ENCODE measurements at regions not wholly inside any gene's neighbourhood (a gene's known extent, or its start where the extent isn't known, plus 50 kb on each side); places are given as distances from the start of the nearest gene placed in this dataset.

DNA sequence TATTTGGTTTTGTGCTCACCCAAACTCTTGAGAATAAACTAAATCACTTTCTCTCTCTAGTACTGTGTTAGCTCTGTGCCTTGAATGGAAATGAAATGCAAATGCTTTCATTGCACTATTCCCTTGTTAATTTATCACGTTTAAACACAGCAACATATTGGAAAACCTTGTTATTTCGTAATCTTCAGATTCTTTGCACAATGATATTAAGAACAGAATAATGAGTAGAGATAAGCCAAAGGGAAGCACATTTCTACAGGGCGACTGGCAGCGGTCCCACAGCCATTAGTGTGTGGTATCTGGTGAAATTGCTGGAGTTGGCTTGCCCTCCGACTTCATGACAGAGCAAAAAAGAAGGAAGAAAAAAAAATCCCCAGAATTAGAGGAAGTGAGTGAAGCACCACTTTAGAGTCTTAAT lies 166.1 kb upstream of the E2F7 start:
- Histone ChIP-seq H3K4me2 (no peak overlapping the region), H3K9me2 (ENCODE audit: insufficient read depth) (no peaks in the 10 kb centered on the region), H3K36me3 (ENCODE audit: low read depth) (no peaks in the 10 kb centered on the region), H3K4me3 (no peak overlapping the region), H3K79me2 (ENCODE audit: low read depth) (no peaks in the 10 kb centered on the region), H2AFZ (no peak overlapping the region), H3K4me1 (replicated peaks; ENCODE audit: insufficient read depth) (no peaks in the 10 kb centered on the region), H3K27ac (no peak overlapping the region), H3K9me3 (ENCODE audit: insufficient read depth, low read depth) (no peaks in the 10 kb centered on the region), H3F3A (ENCODE audit: insufficient read depth, low read depth) (no peaks in the 10 kb centered on the region), H3K27me3 (ENCODE audit: insufficient read depth, low read depth) (no peaks in the 10 kb centered on the region), H4K20me1 (ENCODE audit: insufficient read depth) (no peaks in the 10 kb centered on the region)
- no TSS peak for BruUV-seq (replicated peaks)
- intact Hi-C loops (cut with micrococcal nuclease; ENCODE audit: unreplicated experiment): no loop called here
- DNase-seq: peak in 1 of 2 experiments; percentile 44
- ChIA-PET POLR2A (ENCODE audit: unreplicated experiment) (no interaction called here), CTCF (no interaction called here)
- TF ChIP-seq, protein P1, sequence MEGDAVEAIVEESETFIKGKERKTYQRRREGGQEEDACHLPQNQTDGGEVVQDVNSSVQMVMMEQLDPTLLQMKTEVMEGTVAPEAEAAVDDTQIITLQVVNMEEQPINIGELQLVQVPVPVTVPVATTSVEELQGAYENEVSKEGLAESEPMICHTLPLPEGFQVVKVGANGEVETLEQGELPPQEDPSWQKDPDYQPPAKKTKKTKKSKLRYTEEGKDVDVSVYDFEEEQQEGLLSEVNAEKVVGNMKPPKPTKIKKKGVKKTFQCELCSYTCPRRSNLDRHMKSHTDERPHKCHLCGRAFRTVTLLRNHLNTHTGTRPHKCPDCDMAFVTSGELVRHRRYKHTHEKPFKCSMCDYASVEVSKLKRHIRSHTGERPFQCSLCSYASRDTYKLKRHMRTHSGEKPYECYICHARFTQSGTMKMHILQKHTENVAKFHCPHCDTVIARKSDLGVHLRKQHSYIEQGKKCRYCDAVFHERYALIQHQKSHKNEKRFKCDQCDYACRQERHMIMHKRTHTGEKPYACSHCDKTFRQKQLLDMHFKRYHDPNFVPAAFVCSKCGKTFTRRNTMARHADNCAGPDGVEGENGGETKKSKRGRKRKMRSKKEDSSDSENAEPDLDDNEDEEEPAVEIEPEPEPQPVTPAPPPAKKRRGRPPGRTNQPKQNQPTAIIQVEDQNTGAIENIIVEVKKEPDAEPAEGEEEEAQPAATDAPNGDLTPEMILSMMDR (conservative IDR thresholded peaks at IDR 0.05): no peak

DNA sequence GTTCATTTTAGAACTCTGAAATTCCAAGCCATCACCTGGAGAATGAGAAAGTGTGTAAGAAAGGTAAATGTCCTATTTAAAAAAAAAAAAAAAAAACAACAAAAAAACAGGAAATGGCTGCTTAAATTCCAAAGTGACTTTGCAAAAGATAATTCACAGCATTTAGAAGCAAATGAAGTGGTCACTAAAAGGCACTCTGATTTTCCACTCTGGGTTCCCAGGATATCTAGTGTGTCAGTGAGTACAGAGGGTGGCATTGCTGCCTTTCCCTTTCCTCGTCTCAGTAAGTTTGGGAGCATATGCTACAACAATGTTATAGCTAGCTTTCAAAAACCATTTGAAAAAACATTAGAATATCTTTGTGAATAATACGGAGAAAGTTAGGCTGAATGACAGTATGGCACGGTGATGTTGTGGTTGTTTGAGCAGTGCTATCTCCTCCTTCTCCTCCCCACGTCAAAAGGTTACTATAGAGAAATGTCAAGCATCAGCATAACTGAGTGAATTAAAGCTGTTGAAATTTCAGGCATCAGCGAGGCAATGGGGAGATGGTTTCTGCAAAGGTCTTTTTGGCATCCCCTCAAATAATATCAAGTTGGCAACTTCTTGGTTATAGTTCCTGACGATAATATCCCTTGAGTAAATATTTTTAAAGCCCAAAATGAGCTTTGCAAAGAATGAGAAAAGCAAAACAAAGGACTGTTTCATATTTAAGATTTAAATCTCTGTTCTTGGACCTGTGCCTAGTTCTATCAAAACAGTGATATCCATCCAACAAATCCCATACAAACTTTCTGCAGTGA lies 164.5 kb upstream of the E2F7 start:
- DNase-seq: no peak
- Histone ChIP-seq H3K4me2 (no peak overlapping the region), H3K27ac (no peak overlapping the region), H4K20me1 (ENCODE audit: insufficient read depth) (no peaks in the 10 kb centered on the region), H3K9me3 (ENCODE audit: insufficient read depth, low read depth) (no peaks in the 10 kb centered on the region), H3F3A (ENCODE audit: insufficient read depth, low read depth) (no peaks in the 10 kb centered on the region), H3K4me3 (no peak overlapping the region), H3K27me3 (ENCODE audit: insufficient read depth, low read depth) (no peaks in the 10 kb centered on the region), H3K4me1 (replicated peaks; ENCODE audit: insufficient read depth) (no peaks in the 10 kb centered on the region), H3K36me3 (ENCODE audit: low read depth) (no peaks in the 10 kb centered on the region), H3K79me2 (ENCODE audit: low read depth) (no peaks in the 10 kb centered on the region), H2AFZ (no peak overlapping the region), H3K9me2 (ENCODE audit: insufficient read depth) (no peaks in the 10 kb centered on the region)
- no TSS peak for BruUV-seq (replicated peaks)
- intact Hi-C loops (cut with micrococcal nuclease; ENCODE audit: unreplicated experiment): no loop called here
- TF ChIP-seq EZH2 (IDR thresholded peaks at IDR 0.05; ENCODE audit: low read depth): no peak
- TF ChIP-seq, protein P1 (conservative IDR thresholded peaks at IDR 0.05): no peak
- POLR2A ChIA-PET (ENCODE audit: unreplicated experiment): no interaction called here
- CTCF ChIA-PET: no interaction called here

DNA sequence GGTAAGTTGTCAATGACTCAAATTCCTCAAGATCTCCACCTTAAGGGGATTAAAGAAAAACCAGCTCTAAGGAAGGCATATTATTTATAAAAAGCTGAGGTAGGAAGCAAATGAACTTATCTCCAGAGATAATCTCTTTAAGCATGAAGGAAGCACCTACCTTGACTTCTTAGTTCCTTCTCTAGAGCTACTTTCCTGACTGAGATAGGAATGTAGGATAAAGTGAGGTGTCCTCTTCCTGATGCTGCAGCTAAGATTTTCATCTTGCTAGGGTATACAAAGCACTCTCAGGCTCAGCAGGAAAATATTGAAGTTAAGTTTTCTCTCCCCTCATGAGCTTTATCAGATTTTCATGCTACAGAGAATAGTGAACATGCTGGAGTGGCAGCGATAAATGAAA lies 163.0 kb upstream of the E2F7 start:
- no peak overlapping the region for H3K27ac ChIP-seq
- no peaks in the 10 kb centered on the region for H3K36me3 ChIP-seq (ENCODE audit: low read depth)
- no TSS peak for BruUV-seq (replicated peaks)
- H4K20me1 ChIP-seq (ENCODE audit: insufficient read depth): no peaks in the 10 kb centered on the region
- H3K27me3 ChIP-seq (ENCODE audit: insufficient read depth, low read depth): no peaks in the 10 kb centered on the region
- no peaks in the 10 kb centered on the region for H3F3A ChIP-seq (ENCODE audit: insufficient read depth, low read depth)
- no peaks in the 10 kb centered on the region for H3K9me2 ChIP-seq (ENCODE audit: insufficient read depth)
- CTCF ChIA-PET: no interaction called here
- intact Hi-C loops (cut with micrococcal nuclease; ENCODE audit: unreplicated experiment): no loop called here
- no peak overlapping the region for H3K4me2 ChIP-seq
- DNase-seq: no peak
- H3K4me1 ChIP-seq (replicated peaks; ENCODE audit: insufficient read depth): no peaks in the 10 kb centered on the region
- TF ChIP-seq, protein P1 (conservative IDR thresholded peaks at IDR 0.05): no peak
- TF ChIP-seq EZH2 (IDR thresholded peaks at IDR 0.05; ENCODE audit: low read depth): no peak
- POLR2A ChIA-PET (ENCODE audit: unreplicated experiment): interaction anchor here (0.7 kb wide), 1 partner anchor 305 kb away, joined by 3 read pairs; no protein-coding TSS in a partner anchor
- H3K9me3 ChIP-seq (ENCODE audit: insufficient read depth, low read depth): no peaks in the 10 kb centered on the region
- H2AFZ ChIP-seq: no peak overlapping the region; the same call in 1 of the 2 replicates
- no peaks in the 10 kb centered on the region for H3K79me2 ChIP-seq (ENCODE audit: low read depth)
- no peak overlapping the region for H3K4me3 ChIP-seq
